GM12878 (cell line): ENCODE measurements at regions not wholly inside any gene's neighbourhood (a gene's known extent, or its start where the extent isn't known, plus 50 kb on each side); places are given as distances from the start of the nearest gene placed in this dataset.

ENCODE experiments used
- ATAC-seq: fragments of 200-7000 bp; cut with Tn5 transposase; 3 replicates; pipeline ENCODE4 v1.9.1; 2020; ENCODE audit warnings: mild to moderate bottlenecking, moderate library complexity
- BruUV-seq: library from RNA; stranded (reverse); fragments of 400-500 nt; replicated peaks from 2 replicates; lab custom pipeline; 2021; lab: Mats Ljungman, UMichigan
- CTCF ChIA-PET: fragments of 300-600 bp; sonication (Branson Sonifier 250); formaldehyde crosslinking; extraction: SDS; loops from one replicate; lab custom pipeline; 2021; ENCODE audit warnings: inconsistent platforms; lab: Yijun Ruan, JAX
- POLR2A ChIA-PET: fragments of 350-600 bp; formaldehyde crosslinking; extraction: SDS; loops from one replicate; lab custom pipeline; 2021; ENCODE audit warnings: inconsistent platforms; lab: Charles Lee
- RAD21 ChIA-PET: fragments of 300-600 bp; sonication (Branson Sonifier 250); formaldehyde crosslinking; loops from one replicate; lab custom pipeline; 2023; ENCODE audit warnings: antibody characterized with exemption; ENCODE audit not compliant: unreplicated experiment; lab: Charles Lee
- SMC1A ChIA-PET: fragments of 300-600 bp; sonication (Branson Sonifier 250); formaldehyde crosslinking; loops from one replicate; lab custom pipeline; 2023; ENCODE audit not compliant: unreplicated experiment, uncharacterized antibody; lab: Charles Lee
- DNase-seq: peaks from one replicate; pipeline ENCODE4 v3.0.0-alpha.2; 2011; ENCODE audit warnings: low read depth, low spot score
- FAIRE-seq: peaks from 3 replicates; lab custom pipeline; 2011; peaks lifted over from hg19 to GRCh38; lab: Jason Lieb, UNC
- H2AFZ ChIP-seq: 2 replicates; pipeline ENCODE4 v1.6.0; 2011; ENCODE audit warnings: low read depth, low read length, control low read depth; ENCODE audit not compliant: control insufficient read depth
- H3K27ac ChIP-seq: 2 replicates; pipeline ENCODE4 v1.5.1; 2011; ENCODE audit warnings: control low read depth; ENCODE audit not compliant: control insufficient read depth, insufficient read depth
- H3K27me3 ChIP-seq, 2 experiments: replicated peaks in 1 of 2; 2 replicates each; pipeline versions ENCODE4 v1.6.0 to v1.6.1; 2011; ENCODE audit warnings: low read length in 1 of 2; ENCODE audit not compliant: control insufficient read depth in 2 of 2, insufficient read depth in 2 of 2
- H3K36me3 ChIP-seq, 2 experiments: 2 replicates each; pipeline ENCODE4 v1.5.1; 2011; ENCODE audit warnings: low read length in 1 of 2; ENCODE audit not compliant: control insufficient read depth in 2 of 2, insufficient read depth in 2 of 2
- H3K4me1 ChIP-seq: 2 replicates; pipeline ENCODE4 v1.6.1; 2011; ENCODE audit warnings: mild to moderate bottlenecking, low read length, moderate library complexity, mixed read lengths; ENCODE audit not compliant: control insufficient read depth, insufficient read depth
- H3K4me2 ChIP-seq: 2 replicates; pipeline ENCODE4 v1.6.0; 2011; ENCODE audit warnings: control low read depth; ENCODE audit not compliant: control insufficient read depth, insufficient read depth
- H3K4me3 ChIP-seq: fragments of 200-600 bp; sonication (generic); 2 replicates; pipeline ENCODE4 v1.5.1; 2016
- H3K79me2 ChIP-seq: 2 replicates; pipeline ENCODE4 v1.6.0; 2011; ENCODE audit warnings: low read length; ENCODE audit not compliant: control insufficient read depth, insufficient read depth
- H3K9ac ChIP-seq: 2 replicates; pipeline ENCODE4 v1.8.0; 2011; ENCODE audit warnings: low read length, control low read depth, mixed read lengths; ENCODE audit not compliant: control insufficient read depth, insufficient read depth
- H3K9me3 ChIP-seq: replicated peaks from 3 replicates; pipeline ENCODE4 v1.5.1; 2011; ENCODE audit warnings: mild to moderate bottlenecking, low read length; ENCODE audit not compliant: control insufficient read depth, insufficient read depth
- H4K20me1 ChIP-seq: 2 replicates; pipeline ENCODE4 v1.6.0; 2011; ENCODE audit not compliant: control insufficient read depth, insufficient read depth
- ASH2L ChIP-seq: fragments of 300-600, 200-600 bp; sonication (generic); IDR thresholded peaks from 2 replicates; pipeline ENCODE4 v1.6.1; 2017; ENCODE audit warnings: low read depth, mild to moderate bottlenecking, borderline replicate concordance
- BCLAF1 ChIP-seq: fragments of 450-650 bp; IDR thresholded peaks from 2 replicates; pipeline ENCODE4 v1.6.1; 2017; ENCODE audit warnings: antibody characterized with exemption, mild to moderate bottlenecking, moderate library complexity
- CBFB ChIP-seq: IDR thresholded peaks from 2 replicates; pipeline ENCODE4 v1.6.1; 2016; ENCODE audit warnings: antibody characterized with exemption, low read depth
- HCFC1 ChIP-seq: fragments of 150-350 bp; IDR thresholded peaks from 2 replicates; pipeline ENCODE4 v1.6.1; 2014; ENCODE audit warnings: low read length
- IRF3 ChIP-seq: fragments of 450-650 bp; IDR thresholded peaks from 2 replicates; pipeline ENCODE4 v1.6.1; 2014; ENCODE audit warnings: mild to moderate bottlenecking
- RELA ChIP-seq: fragments of 450-650 bp; IDR thresholded peaks from 2 replicates; pipeline ENCODE4 v1.8.0; 2014; ENCODE audit warnings: borderline replicate concordance; ENCODE audit not compliant: partially characterized antibody
- ZNF384 ChIP-seq: IDR thresholded peaks from 2 replicates; pipeline ENCODE4 v1.6.1; 2012; ENCODE audit warnings: low read depth, mild to moderate bottlenecking, low read length, improper control_type of control experiment, borderline replicate concordance
- ZSCAN29 ChIP-seq: fragments of 450-650 bp; IDR thresholded peaks from 2 replicates; pipeline ENCODE4 v1.6.1; 2017; ENCODE audit warnings: mild to moderate bottlenecking, moderate library complexity
- WGBS: methylation state at CpG from one replicate; pipeline ENCODE4 v1.1.6; 2016; ENCODE audit warnings: low lambda C conversion rate; ENCODE audit not compliant: insufficient replicate concordance, insufficient coverage; ENCODE audit errors: missing lambda C conversion rate; 5-methylcytosine and 5-hydroxymethylcytosine counted together
- in situ Hi-C: fragments of 300-500 bp; cut with MboI; formaldehyde crosslinking; loops from 9 replicates; pipeline ENCODE4 v1.14.3; 2018; ENCODE audit warnings: mixed read lengths
- intact Hi-C: fragments of 100-400 bp; cut with micrococcal nuclease; formaldehyde crosslinking; loops from one replicate; pipeline ENCODE4 v1.14.2; 2022; ENCODE audit not compliant: unreplicated experiment
- TF ChIP-seq, protein P1 (sequence below): fragments of 450-650 bp; IDR thresholded peaks from 2 replicates; pipeline ENCODE4 v1.6.1; 2017; ENCODE audit warnings: low read depth, mild to moderate bottlenecking, moderate library complexity

DNA sequence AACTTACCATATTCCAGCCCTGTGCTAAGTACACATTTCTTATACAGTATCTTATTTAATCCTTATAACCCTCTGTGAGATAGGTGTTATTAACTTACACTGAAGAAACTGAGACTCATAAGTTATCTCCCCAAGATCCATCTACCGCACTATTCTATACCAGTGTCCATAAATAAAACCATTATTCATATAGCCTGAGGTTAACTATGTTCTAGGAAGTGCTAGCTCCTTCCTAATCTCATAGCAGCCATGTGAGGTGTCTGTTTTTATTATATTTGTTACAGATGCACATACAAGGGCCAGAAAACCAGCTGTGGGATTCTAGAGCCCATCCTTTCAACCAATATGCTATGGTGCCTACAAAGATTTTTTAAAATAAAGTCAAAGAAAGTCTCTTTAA, 100.3 kb upstream of the RAP1B start:
- in situ Hi-C loops: no loop called here
- no peak for DNase-seq
- no peak for TF ChIP-seq ZSCAN29
- TF ChIP-seq, all 136 proteins: peak for 0
- ChIA-PET POLR2A (interaction anchor here (0.7 to 2.7 kb wide), 3 partner anchors 10 to 128 kb away, joined by 3 to 10 read pairs (median 5); no protein-coding TSS in a partner anchor), RAD21 (interaction anchor here (1.2 kb wide), 2 partner anchors 9 to 48 kb away, joined by 3 to 4 read pairs; no protein-coding TSS in a partner anchor), SMC1A (interaction anchor here (0.8 to 5.7 kb wide), 6 partner anchors 8 to 189 kb away, joined by 3 to 37 read pairs (median 4); no protein-coding TSS in a partner anchor), CTCF (interaction anchor here (0.6 to 1.1 kb wide), 3 partner anchors 10 to 151 kb away, joined by 3 to 5 read pairs (median 4); no protein-coding TSS in a partner anchor)
- H3K27ac ChIP-seq: no peak overlapping the region
- H3K4me3 ChIP-seq: no peak overlapping the region
- no peak overlapping the region for H3K9ac ChIP-seq
- H3K79me2 ChIP-seq: no peaks in the 10 kb centered on the region
- no peaks in the 10 kb centered on the region; the same call in 2 of the 3 replicates for H3K9me3 ChIP-seq
- no peak for ATAC-seq
- FAIRE-seq: no peak
- no peak overlapping the region for H2AFZ ChIP-seq
- H3K36me3 ChIP-seq: no peaks in the 10 kb centered on the region
- intact Hi-C loops: no loop called here
- H3K4me1 ChIP-seq: no peaks in the 10 kb centered on the region
- no peaks in the 10 kb centered on the region for H3K27me3 ChIP-seq
- 96% methylated on average over 1 of the region's 1 CpG for WGBS
- no TSS peak for BruUV-seq
- no peaks in the 10 kb centered on the region for H4K20me1 ChIP-seq
- no peak overlapping the region for H3K4me2 ChIP-seq

- Histone ChIP-seq H3K36me3 (no peaks in the 10 kb centered on the region), H3K4me2 (no peak overlapping the region), H3K9me3 (no peaks in the 10 kb centered on the region; the same call in 2 of the 3 replicates), H3K4me3 (no peak overlapping the region), H2AFZ (no peak overlapping the region), H3K9ac (no peak overlapping the region), H3K4me1 (no peaks in the 10 kb centered on the region), H3K27me3 (no peaks in the 10 kb centered on the region), H4K20me1 (no peaks in the 10 kb centered on the region), H3K79me2 (no peaks in the 10 kb centered on the region), H3K27ac (no peak overlapping the region)
- in situ Hi-C loops (no loop called here), intact Hi-C loops (no loop called here)
- no peak for FAIRE-seq
- ATAC-seq: no peak
- CTCF ChIA-PET: interaction anchor here (1.0 kb wide), 1 partner anchor 69 kb away, joined by 3 read pairs; no protein-coding TSS in a partner anchor
- BruUV-seq: no TSS peak
- RAD21 ChIA-PET: no interaction called here
- SMC1A ChIA-PET: interaction anchor here (0.7 kb wide), 1 partner anchor 15 kb away, joined by 3 read pairs; no protein-coding TSS in a partner anchor
- WGBS: 63% methylated on average over 3 of the region's 3 CpGs
- POLR2A ChIA-PET: no interaction called here
- no peak for DNase-seq
- TF ChIP-seq BCLAF1 (no peak), ZNF384 (no peak), HCFC1 (no peak), ZSCAN29 (no peak), IRF3 (no peak), CBFB (no peak), ASH2L (no peak), RELA (no peak)
- TF ChIP-seq, protein P1, sequence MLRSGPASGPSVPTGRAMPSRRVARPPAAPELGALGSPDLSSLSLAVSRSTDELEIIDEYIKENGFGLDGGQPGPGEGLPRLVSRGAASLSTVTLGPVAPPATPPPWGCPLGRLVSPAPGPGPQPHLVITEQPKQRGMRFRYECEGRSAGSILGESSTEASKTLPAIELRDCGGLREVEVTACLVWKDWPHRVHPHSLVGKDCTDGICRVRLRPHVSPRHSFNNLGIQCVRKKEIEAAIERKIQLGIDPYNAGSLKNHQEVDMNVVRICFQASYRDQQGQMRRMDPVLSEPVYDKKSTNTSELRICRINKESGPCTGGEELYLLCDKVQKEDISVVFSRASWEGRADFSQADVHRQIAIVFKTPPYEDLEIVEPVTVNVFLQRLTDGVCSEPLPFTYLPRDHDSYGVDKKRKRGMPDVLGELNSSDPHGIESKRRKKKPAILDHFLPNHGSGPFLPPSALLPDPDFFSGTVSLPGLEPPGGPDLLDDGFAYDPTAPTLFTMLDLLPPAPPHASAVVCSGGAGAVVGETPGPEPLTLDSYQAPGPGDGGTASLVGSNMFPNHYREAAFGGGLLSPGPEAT: no peak
These were observed 95.8 kb upstream of the RAP1B start for GRCh38 chr12:68514807-68515411.
